GM13976 (cell line): ENCODE measurements at regions not wholly inside any gene's neighbourhood (a gene's known extent, or its start where the extent isn't known, plus 50 kb on each side); places are given as distances from the start of the nearest gene placed in this dataset.

Source experiments
- DNase-seq: peaks from one replicate; pipeline ENCODE4 v3.0.0; 2012; ENCODE audit warnings: low spot score
- in situ Hi-C: fragments of 300-500 bp; cut with MboI; formaldehyde crosslinking; loops from one replicate; pipeline ENCODE4 v1.12.0; 2022; ENCODE audit warnings: low sequenced_read_pairs, mixed read lengths, inconsistent platforms; ENCODE audit not compliant: unreplicated experiment
- TF ChIP-seq, protein P1 (sequence below): IDR thresholded peaks from 2 replicates; pipeline ENCODE4 v1.5.1; 2012; ENCODE audit warnings: borderline replicate concordance, mild to moderate bottlenecking; ENCODE audit not compliant: insufficient read depth; ENCODE audit errors: extremely low read depth, missing control alignments, control extremely low read depth

DNA sequence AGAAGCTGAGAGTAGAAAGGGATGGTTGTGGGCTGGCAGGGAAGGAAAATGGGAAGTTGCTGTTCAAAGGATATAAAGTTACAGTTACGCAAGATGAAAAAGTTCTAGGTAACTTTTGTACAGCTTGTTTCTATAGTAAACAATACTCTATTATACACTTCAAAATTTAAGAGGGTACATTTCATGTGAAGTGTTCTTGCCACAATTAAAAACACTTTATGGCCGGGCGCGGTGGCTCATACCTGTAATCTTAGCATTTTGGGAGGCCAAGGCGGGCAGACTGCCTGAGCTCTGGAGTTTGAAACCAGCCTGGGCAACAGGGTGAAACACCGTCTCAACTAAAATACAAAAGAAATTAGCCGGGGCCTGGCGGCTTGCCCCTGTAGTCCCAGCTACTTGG, 623.6 kb downstream of the STIM2 start:
- TF ChIP-seq, protein P1, sequence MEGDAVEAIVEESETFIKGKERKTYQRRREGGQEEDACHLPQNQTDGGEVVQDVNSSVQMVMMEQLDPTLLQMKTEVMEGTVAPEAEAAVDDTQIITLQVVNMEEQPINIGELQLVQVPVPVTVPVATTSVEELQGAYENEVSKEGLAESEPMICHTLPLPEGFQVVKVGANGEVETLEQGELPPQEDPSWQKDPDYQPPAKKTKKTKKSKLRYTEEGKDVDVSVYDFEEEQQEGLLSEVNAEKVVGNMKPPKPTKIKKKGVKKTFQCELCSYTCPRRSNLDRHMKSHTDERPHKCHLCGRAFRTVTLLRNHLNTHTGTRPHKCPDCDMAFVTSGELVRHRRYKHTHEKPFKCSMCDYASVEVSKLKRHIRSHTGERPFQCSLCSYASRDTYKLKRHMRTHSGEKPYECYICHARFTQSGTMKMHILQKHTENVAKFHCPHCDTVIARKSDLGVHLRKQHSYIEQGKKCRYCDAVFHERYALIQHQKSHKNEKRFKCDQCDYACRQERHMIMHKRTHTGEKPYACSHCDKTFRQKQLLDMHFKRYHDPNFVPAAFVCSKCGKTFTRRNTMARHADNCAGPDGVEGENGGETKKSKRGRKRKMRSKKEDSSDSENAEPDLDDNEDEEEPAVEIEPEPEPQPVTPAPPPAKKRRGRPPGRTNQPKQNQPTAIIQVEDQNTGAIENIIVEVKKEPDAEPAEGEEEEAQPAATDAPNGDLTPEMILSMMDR, result no peak
- DNase-seq, result no peak
- in situ Hi-C loops, result no loop called here

DNA sequence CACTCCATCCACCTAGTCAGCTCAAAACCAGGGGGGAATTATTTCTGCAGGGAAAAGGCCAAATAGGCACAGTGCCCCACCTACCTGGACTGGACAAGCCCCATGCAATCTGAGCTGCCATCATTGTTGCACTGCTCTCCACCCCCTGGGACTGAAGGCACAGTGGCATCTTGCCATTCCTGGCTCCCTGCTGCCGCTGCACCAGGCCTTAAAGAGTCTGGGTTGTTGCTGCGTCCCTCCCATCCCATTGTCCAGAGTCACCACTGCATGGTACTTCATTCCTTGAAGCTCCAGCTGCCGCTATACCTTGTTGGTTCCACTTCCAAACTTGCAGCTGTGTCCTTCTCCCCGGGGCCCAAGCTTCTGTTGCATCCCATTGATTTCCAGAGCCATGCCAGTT, 629.7 kb downstream of the STIM2 start:
- TF ChIP-seq, protein P1, result no peak
- no peak for DNase-seq
- in situ Hi-C loops, result no loop called here

DNA sequence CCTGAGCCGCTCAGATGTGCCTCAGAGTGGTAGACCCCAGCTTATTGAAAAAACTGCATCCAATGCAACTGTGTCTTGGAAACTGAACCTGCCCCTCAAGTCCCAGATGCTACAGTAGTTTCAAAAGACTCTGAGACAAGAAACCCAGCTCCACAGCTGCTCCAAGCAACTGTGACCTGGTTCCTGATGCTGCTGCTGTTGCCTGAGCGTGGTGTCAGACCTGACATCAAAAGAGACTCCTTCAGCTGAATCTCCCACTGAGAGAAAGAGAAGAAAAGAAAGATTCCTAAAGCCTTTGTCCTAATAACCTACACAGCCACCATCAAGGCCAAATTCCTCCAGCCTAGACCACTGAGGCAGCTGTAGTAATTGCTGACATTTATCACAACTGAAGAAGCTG, 630.1 kb downstream of the STIM2 start:
- TF ChIP-seq, protein P1, result no peak
- DNase-seq, result no peak
- in situ Hi-C loops, result no loop called here

DNA sequence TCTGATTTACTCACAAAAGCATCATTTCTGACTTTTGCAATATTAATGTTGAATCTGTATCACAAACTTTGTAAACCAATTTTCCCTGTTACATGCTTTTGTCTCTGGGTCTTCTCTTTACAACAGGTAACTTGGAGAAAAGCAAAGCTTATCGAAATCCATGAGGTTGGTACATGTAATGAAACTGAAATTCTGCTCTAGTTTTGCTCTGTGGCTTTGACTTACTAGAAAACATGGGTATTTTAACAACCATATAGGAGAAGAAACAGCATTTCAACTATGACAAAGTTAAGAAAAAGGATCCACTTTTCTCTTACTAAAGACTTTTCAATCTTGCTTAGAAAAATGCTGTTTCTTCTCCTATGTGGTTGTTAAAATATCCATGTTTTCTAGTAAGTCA, 645.8 kb downstream of the STIM2 start:
- TF ChIP-seq, protein P1, result no peak
- no peak for DNase-seq
- in situ Hi-C loops, result no loop called here

GRCh38 chr4:27514711-27515110, 654.1 kb downstream of the STIM2 start:
- TF ChIP-seq, protein P1, result no peak
- in situ Hi-C loops, result no loop called here
- DNase-seq, result no peak

DNA sequence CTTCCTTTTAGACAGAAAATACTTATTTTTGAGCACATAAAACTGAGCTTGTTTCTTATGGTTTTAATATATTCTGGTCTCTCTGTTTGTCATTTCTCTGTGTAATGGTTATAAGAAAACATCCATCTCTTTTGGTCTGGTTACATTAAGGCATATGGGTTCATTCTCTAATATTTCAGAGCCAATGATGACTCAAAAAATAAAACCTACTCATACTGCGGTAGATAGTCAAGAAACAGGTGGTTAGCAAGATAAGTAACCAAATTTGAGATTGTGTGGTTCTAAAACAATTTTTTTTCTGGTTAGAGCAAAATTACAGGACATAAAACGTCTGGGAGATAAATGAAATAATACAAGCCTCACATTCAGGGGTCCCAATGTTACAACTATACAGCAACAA, 654.5 kb downstream of the STIM2 start:
- TF ChIP-seq, protein P1, result no peak
- DNase-seq, result no peak
- in situ Hi-C loops, result no loop called here

- in situ Hi-C loops, result no loop called here
- TF ChIP-seq, protein P1, result no peak
- DNase-seq, result no peak
Observed at GRCh38 chr4:27518876-27519275, 658.2 kb downstream of the STIM2 start.
